Nephron progenitor cell (in vitro differentiated cells): ENCODE measurements at regions not wholly inside any gene's neighbourhood (a gene's known extent, or its start where the extent isn't known, plus 50 kb on each side); places are given as distances from the start of the nearest gene placed in this dataset.

Source experiments
- DNase-seq: peaks from one replicate; pipeline ENCODE4 v3.0.0; 2021
- H3K27ac Mint-ChIP-seq: 2 replicates; pipeline ENCODE4 v1.8.0; 2021; ENCODE audit warnings: mild to moderate bottlenecking, moderate library complexity, mixed read lengths
- H3K27me3 Mint-ChIP-seq: 2 replicates; pipeline ENCODE4 v1.8.0; 2021; ENCODE audit warnings: mild to moderate bottlenecking, low read depth, mixed read lengths; ENCODE audit not compliant: poor library complexity
- H3K36me3 Mint-ChIP-seq: 2 replicates; pipeline ENCODE4 v1.8.0; 2021; ENCODE audit warnings: low read depth, mixed read lengths
- H3K4me1 Mint-ChIP-seq: 2 replicates; pipeline ENCODE4 v1.8.0; 2021; ENCODE audit warnings: mixed read lengths
- H3K4me3 Mint-ChIP-seq: 2 replicates; pipeline ENCODE4 v1.8.0; 2021; ENCODE audit warnings: mild to moderate bottlenecking, moderate library complexity, mixed read lengths
- H3K9me3 Mint-ChIP-seq: 2 replicates; pipeline ENCODE4 v1.8.0; 2021; ENCODE audit warnings: mild to moderate bottlenecking, moderate library complexity, mixed read lengths
- TF ChIP-seq, protein P1 (sequence below): fragments of 200-600 bp; sonication (generic); IDR thresholded peaks from 2 replicates; pipeline ENCODE4 v1.5.0; 2021; ENCODE audit warnings: antibody characterized with exemption

DNA sequence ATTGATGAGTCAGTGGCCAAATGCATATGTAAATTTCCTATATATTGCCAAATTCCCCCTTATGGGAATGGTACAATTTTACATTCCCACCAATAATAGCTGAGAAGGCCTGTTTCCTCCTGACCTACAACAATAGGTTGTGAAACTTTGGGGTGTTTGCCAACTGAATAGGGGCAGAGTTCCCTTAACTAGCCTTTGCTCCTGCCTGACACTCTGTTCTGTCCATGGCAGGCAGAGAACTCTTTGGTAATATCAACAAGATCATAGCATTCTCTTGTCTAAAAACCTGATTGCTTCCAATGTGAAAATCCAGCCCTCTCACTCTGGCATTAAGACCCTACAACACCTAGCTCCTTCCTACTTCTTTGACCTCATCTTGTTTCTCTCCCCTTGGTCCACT lies 149.7 kb downstream of the HAPSTR1 start:
- DNase-seq = no peak
- no peak overlapping the region for H3K27ac Mint-ChIP-seq
- peaks cover 5% of the 10 kb centered on the region for H3K9me3 Mint-ChIP-seq
- peaks cover 10% of the 10 kb centered on the region for H3K27me3 Mint-ChIP-seq
- no peaks in the 10 kb centered on the region for H3K36me3 Mint-ChIP-seq
- H3K4me1 Mint-ChIP-seq = no peaks in the 10 kb centered on the region
- TF ChIP-seq, protein P1, sequence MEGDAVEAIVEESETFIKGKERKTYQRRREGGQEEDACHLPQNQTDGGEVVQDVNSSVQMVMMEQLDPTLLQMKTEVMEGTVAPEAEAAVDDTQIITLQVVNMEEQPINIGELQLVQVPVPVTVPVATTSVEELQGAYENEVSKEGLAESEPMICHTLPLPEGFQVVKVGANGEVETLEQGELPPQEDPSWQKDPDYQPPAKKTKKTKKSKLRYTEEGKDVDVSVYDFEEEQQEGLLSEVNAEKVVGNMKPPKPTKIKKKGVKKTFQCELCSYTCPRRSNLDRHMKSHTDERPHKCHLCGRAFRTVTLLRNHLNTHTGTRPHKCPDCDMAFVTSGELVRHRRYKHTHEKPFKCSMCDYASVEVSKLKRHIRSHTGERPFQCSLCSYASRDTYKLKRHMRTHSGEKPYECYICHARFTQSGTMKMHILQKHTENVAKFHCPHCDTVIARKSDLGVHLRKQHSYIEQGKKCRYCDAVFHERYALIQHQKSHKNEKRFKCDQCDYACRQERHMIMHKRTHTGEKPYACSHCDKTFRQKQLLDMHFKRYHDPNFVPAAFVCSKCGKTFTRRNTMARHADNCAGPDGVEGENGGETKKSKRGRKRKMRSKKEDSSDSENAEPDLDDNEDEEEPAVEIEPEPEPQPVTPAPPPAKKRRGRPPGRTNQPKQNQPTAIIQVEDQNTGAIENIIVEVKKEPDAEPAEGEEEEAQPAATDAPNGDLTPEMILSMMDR = no peak
- H3K4me3 Mint-ChIP-seq = no peak overlapping the region

DNA sequence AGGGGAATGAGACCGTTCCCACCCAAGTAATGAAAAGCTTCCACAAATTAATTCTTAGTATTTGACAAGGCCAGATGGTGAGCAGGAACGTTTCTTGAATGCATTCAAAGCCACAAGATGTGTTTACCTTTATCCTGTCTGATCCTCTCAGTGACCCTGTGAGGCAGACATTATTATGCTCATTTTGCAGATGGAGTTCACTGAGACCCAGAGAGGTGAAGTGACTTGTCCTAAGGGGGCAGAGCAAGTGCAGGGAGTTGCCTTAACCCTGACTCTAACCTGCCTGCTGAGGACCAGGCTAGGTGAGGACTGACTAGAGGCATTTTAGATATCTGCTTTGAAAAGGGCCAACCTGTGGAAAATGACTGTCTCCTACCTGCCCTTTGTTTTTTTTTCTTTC lies 156.7 kb downstream of the HAPSTR1 start:
- no peaks in the 10 kb centered on the region for H3K36me3 Mint-ChIP-seq
- TF ChIP-seq, protein P1 = no peak
- no peaks in the 10 kb centered on the region for H3K9me3 Mint-ChIP-seq
- H3K27ac Mint-ChIP-seq = no peak overlapping the region
- no peak for DNase-seq
- H3K4me3 Mint-ChIP-seq = no peak overlapping the region
- peaks cover 7% of the 10 kb centered on the region for H3K27me3 Mint-ChIP-seq
- H3K4me1 Mint-ChIP-seq = no peaks in the 10 kb centered on the region

DNA sequence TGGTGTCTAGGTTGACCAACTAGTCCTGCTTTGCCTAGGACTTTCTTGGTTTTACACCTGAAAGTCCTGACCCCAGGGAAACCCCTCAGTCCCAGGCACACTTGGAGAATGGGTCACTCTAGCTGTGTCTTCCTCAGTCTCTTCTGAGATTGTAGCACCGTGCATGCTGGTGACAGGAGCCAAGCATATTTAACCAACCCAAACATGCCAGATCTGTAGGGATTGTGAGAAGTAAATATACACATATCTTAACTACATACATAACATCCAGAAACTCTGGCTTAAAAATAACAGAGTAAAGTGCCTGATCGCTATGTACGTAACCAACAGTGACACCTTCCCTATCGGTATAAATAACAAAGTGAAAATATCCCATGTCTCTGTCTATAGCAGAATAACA lies 158.1 kb downstream of the HAPSTR1 start:
- Mint-ChIP-seq H3K4me1 (no peaks in the 10 kb centered on the region), H3K27me3 (peaks cover 3% of the 10 kb centered on the region), H3K36me3 (no peaks in the 10 kb centered on the region), H3K4me3 (no peak overlapping the region), H3K9me3 (no peaks in the 10 kb centered on the region), H3K27ac (no peak overlapping the region)
- TF ChIP-seq, protein P1 = no peak
- DNase-seq = no peak

DNA sequence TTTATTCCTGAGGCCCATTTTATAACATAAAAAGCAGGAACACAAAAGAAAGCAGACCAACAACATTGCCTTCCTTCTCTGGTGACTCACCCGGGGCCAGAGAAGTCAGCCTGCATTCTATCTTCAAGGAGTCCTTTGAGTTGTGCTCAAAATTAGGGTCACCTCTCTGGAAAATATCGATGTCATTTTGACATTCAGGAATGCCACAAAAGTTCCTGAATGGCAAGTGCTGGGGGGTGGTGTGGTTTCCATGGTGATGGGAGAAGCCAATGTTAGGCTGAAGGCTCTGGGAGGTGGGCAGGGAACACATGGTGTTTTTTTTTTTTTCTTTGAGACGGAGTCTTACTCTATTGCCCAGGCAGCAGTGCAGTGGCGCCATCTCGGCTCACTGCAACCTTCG lies 159.6 kb downstream of the HAPSTR1 start:
- Mint-ChIP-seq H3K27ac (no peak overlapping the region), H3K27me3 (no peaks in the 10 kb centered on the region), H3K4me3 (no peak overlapping the region), H3K9me3 (peaks cover 4% of the 10 kb centered on the region), H3K36me3 (no peaks in the 10 kb centered on the region), H3K4me1 (no peaks in the 10 kb centered on the region)
- DNase-seq = no peak
- TF ChIP-seq, protein P1 = no peak

DNA sequence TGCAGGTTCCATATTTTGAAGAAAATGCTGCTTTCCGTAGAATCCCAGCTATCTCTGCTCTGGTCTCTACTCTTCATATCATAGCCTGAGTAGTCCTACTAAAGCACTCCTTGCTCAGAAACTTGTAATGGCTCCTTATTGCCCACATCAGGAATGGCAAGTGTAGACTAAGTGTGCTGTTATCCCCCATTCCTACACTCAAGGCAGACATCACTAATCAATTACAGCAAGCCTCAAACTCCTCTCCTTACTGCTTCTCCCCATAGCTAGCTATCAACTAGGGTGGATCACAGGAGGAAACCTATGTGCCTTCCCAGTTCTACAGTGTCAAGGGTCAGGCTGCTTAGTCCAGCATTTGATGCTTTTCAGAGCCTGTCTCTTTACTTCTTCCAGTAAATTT lies 163.4 kb downstream of the HAPSTR1 start:
- Mint-ChIP-seq H3K4me1 (peaks cover 2% of the 10 kb centered on the region), H3K27ac (no peak overlapping the region), H3K9me3 (peaks cover 9% of the 10 kb centered on the region), H3K36me3 (no peaks in the 10 kb centered on the region), H3K4me3 (no peak overlapping the region), H3K27me3 (no peaks in the 10 kb centered on the region)
- TF ChIP-seq, protein P1 = no peak
- no peak for DNase-seq

DNA sequence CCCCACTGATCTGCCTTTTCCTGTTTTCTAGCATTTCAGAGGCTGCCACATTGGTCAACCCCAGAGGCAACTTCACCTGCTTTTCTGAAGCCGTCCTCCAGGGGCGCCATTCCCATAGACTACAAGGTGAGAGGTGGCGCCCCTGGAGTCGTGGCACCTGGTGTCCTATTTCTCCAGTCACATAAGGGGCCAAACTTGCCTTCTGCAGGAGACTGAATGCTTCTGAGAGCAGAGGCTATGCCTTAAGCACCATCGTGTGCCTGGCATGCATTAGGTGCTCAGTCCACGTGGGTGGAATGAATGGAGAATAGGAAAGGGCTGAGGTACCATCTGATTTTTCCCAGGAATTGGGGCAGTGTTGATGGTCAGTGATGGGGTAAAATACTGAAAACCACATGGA lies 164.8 kb downstream of the HAPSTR1 start:
- H3K4me1 Mint-ChIP-seq = peaks cover 7% of the 10 kb centered on the region
- H3K27me3 Mint-ChIP-seq = no peaks in the 10 kb centered on the region
- DNase-seq = peak; percentile 62
- H3K9me3 Mint-ChIP-seq = peaks cover 9% of the 10 kb centered on the region
- no peak overlapping the region for H3K4me3 Mint-ChIP-seq
- H3K27ac Mint-ChIP-seq = no peak overlapping the region
- TF ChIP-seq, protein P1 = peak; percentile 48
- no peaks in the 10 kb centered on the region for H3K36me3 Mint-ChIP-seq
